ENCODE measurements at regions not wholly inside any gene's neighbourhood (a gene's known extent, or its start where the extent isn't known, plus 50 kb on each side); places are given as distances from the start of the nearest gene placed in this dataset.
A peak's percentile ranks its signal among the peaks of the same experiment; 100 is the strongest.

DNA sequence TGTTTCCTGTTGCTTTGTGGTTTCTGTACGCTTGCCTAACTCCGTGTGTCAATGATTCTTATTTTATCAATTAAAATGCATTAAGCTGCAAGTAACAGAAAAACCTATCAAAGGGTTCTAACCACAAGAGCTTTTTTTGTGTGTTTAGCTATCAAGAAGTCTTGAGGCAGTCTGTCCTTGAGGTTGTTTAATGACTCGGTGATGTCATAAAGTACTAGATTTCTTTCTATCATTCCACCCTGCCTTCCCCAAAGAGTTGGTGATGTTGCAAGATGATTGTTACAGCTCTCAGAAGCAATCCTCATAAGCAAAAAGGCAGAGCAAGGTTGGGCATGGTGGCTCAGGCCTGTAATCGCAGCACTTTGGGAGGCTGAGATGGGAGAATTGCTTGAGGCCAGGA lies 51.9 kb upstream of the SPTBN1 start:
- Mint-ChIP-seq H3K27ac (ENCODE audit: unreplicated experiment) (no peak overlapping the region), H3K27me3 (ENCODE audit: unreplicated experiment) (peaks cover 3% of the 10 kb centered on the region), H3K36me3 (ENCODE audit: low read depth, unreplicated experiment) (no peaks in the 10 kb centered on the region), H3K4me3 (ENCODE audit: unreplicated experiment) (no peak overlapping the region), H3K9me3 (ENCODE audit: unreplicated experiment) (no peaks in the 10 kb centered on the region), H3K4me1 (ENCODE audit: unreplicated experiment) (peaks cover 15% of the 10 kb centered on the region)
- TF ChIP-seq, protein P1, sequence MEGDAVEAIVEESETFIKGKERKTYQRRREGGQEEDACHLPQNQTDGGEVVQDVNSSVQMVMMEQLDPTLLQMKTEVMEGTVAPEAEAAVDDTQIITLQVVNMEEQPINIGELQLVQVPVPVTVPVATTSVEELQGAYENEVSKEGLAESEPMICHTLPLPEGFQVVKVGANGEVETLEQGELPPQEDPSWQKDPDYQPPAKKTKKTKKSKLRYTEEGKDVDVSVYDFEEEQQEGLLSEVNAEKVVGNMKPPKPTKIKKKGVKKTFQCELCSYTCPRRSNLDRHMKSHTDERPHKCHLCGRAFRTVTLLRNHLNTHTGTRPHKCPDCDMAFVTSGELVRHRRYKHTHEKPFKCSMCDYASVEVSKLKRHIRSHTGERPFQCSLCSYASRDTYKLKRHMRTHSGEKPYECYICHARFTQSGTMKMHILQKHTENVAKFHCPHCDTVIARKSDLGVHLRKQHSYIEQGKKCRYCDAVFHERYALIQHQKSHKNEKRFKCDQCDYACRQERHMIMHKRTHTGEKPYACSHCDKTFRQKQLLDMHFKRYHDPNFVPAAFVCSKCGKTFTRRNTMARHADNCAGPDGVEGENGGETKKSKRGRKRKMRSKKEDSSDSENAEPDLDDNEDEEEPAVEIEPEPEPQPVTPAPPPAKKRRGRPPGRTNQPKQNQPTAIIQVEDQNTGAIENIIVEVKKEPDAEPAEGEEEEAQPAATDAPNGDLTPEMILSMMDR (IDR thresholded peaks at IDR 0.05; ENCODE audit: unreplicated experiment): no peak
- no peak for DNase-seq (ENCODE audit: low spot score)

DNA sequence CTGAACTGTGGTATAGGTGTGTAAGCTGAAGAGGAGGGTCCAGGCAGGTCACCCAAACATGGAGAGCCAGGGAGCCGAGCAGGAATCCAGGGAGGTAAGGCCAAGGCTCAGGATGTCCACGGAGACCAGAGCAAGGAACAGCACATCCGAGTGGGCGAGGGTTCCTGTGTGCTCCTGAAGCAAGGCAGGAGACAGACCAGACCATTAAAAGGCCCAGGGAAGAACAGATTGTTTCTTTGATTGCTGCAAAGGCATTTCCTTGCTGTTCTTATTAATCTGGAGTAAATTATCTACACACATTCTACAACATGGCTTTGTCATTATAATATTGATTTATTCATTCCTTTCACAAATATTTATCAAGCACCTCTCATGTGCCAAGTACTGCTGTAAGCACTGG lies 50.1 kb upstream of the SPTBN1 start:
- no peaks in the 10 kb centered on the region for H3K36me3 Mint-ChIP-seq (ENCODE audit: low read depth, unreplicated experiment)
- peaks cover 20% of the 10 kb centered on the region for H3K4me1 Mint-ChIP-seq (ENCODE audit: unreplicated experiment)
- peak overlapping the region; percentile 76 for H3K27ac Mint-ChIP-seq (ENCODE audit: unreplicated experiment)
- peaks cover 3% of the 10 kb centered on the region for H3K27me3 Mint-ChIP-seq (ENCODE audit: unreplicated experiment)
- DNase-seq (ENCODE audit: low spot score): no peak
- TF ChIP-seq, protein P1 (IDR thresholded peaks at IDR 0.05; ENCODE audit: unreplicated experiment): no peak
- H3K9me3 Mint-ChIP-seq (ENCODE audit: unreplicated experiment): no peaks in the 10 kb centered on the region
- no peak overlapping the region for H3K4me3 Mint-ChIP-seq (ENCODE audit: unreplicated experiment)

Measured in endothelial cell (in vitro differentiated cells).